Thymus (tissue), 11 donors: ENCODE measurements at regions not wholly inside any gene's neighbourhood (a gene's known extent, or its start where the extent isn't known, plus 50 kb on each side); places are given as distances from the start of the nearest gene placed in this dataset.
"Not testable (repeated sequence)": the region's sequence is repeated elsewhere in the genome, so short reads cannot be mapped to it uniquely, and the experiment has no call there.

ENCODE experiments used
- DNase-seq, 9 donors: peaks; one replicate each; pipeline ENCODE4 v3.0.0-alpha.2; 2013; ENCODE audit warnings: low spot score in 9 of 9, low read depth in 6 of 9, missing footprints in 1 of 9
- H3K27ac ChIP-seq, 2 donors: one replicate each; pipeline ENCODE4 v1.5.1; 2013; ENCODE audit warnings: control low read depth in 1 of 2, low read depth in 1 of 2, low read length in 1 of 2, mild to moderate bottlenecking in 1 of 2, moderate library complexity in 1 of 2
- H3K27me3 ChIP-seq, 2 donors: one replicate each; pipeline ENCODE4 v1.5.1; 2013; ENCODE audit warnings: low read length in 1 of 2; ENCODE audit not compliant: control insufficient read depth in 2 of 2, insufficient read depth in 1 of 2
- H3K36me3 ChIP-seq, 2 donors: one replicate each; pipeline ENCODE4 v1.5.1; 2013; ENCODE audit warnings: low read length in 1 of 2, mild to moderate bottlenecking in 1 of 2, moderate library complexity in 1 of 2; ENCODE audit not compliant: control insufficient read depth in 2 of 2, insufficient read depth in 2 of 2
- H3K4me1 ChIP-seq, 2 donors: one replicate each; pipeline ENCODE4 v1.5.1; 2013; ENCODE audit warnings: low read length in 2 of 2; ENCODE audit not compliant: control insufficient read depth in 2 of 2, insufficient read depth in 2 of 2
- H3K4me3 ChIP-seq, 2 donors: one replicate each; pipeline ENCODE4 v1.5.1; 2013; ENCODE audit warnings: low read length in 2 of 2, control low read depth in 1 of 2, mild to moderate bottlenecking in 1 of 2
- H3K9me3 ChIP-seq, 2 donors: one replicate each; pipeline ENCODE4 v1.5.1; 2013; ENCODE audit warnings: low read length in 1 of 2, mild to moderate bottlenecking in 1 of 2; ENCODE audit not compliant: control insufficient read depth in 2 of 2, insufficient read depth in 1 of 2
- WGBS: extraction: QIAGEN DNeasy Blood & Tissue Kit; methylation state at CpG from one replicate; pipeline ENCODE4 v1.1.7; 2013; 5-methylcytosine and 5-hydroxymethylcytosine counted together
- donor health status: healthy.

DNA sequence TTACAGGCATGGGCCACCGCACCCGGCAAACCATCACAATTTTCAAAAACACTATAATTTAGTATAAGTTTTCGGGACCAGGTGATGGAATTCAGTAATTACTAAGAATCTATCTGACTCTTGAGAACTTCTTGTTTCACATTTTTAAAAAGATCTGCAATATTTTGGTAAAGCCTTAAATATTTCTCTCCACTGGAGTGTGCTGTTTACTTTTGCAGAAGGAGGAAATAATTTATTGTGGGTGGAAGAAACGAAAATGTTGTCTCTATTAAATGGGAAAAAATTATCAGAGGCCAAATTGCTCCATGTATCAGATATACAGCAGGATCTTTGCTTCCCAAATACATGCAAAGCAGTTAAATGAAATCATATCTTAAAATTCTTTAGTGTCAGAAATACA lies 566.8 kb upstream of the CYLC2 start:
- Histone ChIP-seq H3K9me3 (no peaks in the 10 kb centered on the region), H3K27me3 (no peaks in the 10 kb centered on the region), H3K4me3 (no peak overlapping the region), H3K4me1 (no peaks in the 10 kb centered on the region), H3K27ac (no peak overlapping the region), H3K36me3 (no peaks in the 10 kb centered on the region)
- 83% methylated on average over 4 of the region's 4 CpGs for WGBS
- no peak for DNase-seq

GRCh38 chr9:102416251-102416650 lies 578.9 kb upstream of the CYLC2 start:
- not testable (repeated sequence) for H3K27me3 ChIP-seq, H3K4me1 ChIP-seq, DNase-seq, H3K9me3 ChIP-seq, H3K27ac ChIP-seq, H3K36me3 ChIP-seq, H3K4me3 ChIP-seq
- 87% methylated on average over 3 of the region's 3 CpGs for WGBS

- Histone ChIP-seq H3K27me3 (no peaks in the 10 kb centered on the region), H3K4me3 (no peak overlapping the region), H3K4me1 (no peaks in the 10 kb centered on the region), H3K9me3 (peaks cover 0 to 4% of the 10 kb centered on the region in 2 donors), H3K27ac (no peak overlapping the region), H3K36me3 (no peaks in the 10 kb centered on the region)
- 87% methylated on average over 5 of the region's 5 CpGs for WGBS
- no peak for DNase-seq
Measured at GRCh38 chr9:102405218-102405867, 589.8 kb upstream of the CYLC2 start.

- Histone ChIP-seq H3K4me1 (no peaks in the 10 kb centered on the region), H3K9me3 (no peaks in the 10 kb centered on the region), H3K36me3 (no peaks in the 10 kb centered on the region), H3K4me3 (no peak overlapping the region), H3K27ac (no peak overlapping the region), H3K27me3 (no peaks in the 10 kb centered on the region)
- 68% methylated on average over 3 of the region's 3 CpGs for WGBS
- DNase-seq, result no peak
Measured at GRCh38 chr9:102403514-102403913, 591.6 kb upstream of the CYLC2 start.

DNA sequence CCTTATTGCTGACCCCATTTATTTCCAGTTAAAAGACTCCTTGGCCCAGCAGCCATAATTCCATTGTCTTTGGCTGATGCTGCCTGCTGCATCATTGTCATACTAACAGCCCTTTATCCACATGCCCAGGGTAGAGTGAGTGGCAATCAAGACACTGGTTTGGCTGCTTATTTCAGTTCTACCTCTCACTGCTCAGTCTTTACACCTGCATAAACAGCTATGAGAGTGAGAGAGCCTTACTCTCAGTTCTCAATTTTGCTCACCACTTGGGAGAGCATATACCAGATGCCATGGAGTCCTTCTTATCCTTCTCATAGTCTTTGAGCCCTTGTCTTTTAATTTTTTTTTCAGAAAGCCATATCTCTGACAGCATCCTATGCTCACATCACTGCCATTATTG lies 596.9 kb upstream of the CYLC2 start:
- Histone ChIP-seq H3K9me3 (no peaks in the 10 kb centered on the region), H3K27me3 (no peaks in the 10 kb centered on the region), H3K36me3 (no peaks in the 10 kb centered on the region), H3K27ac (no peak overlapping the region), H3K4me1 (no peaks in the 10 kb centered on the region), H3K4me3 (no peak overlapping the region)
- DNase-seq, result no peak

DNA sequence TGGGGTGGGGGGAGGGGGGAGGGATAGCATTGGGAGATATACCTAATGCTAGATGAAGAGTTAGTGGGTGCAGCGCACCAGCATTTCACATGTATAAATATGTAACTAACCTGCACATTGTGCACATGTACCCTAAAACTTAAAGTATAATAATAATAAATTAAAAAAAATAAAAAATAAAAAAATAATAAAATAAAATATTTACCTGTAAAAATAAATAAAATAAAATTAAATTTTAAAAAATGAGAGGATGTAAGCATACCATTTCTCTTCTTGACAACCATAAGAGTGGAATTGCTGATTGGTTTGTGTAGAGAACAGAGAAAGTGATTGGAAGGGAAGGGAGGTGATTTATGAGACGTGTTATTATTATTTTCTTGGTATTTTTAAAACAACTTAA lies 609.5 kb upstream of the CYLC2 start:
- not testable (repeated sequence) for H3K36me3 ChIP-seq, H3K27ac ChIP-seq, H3K4me1 ChIP-seq, H3K4me3 ChIP-seq, H3K9me3 ChIP-seq, DNase-seq, H3K27me3 ChIP-seq
- 89% methylated on average over 2 of the region's 2 CpGs for WGBS

GRCh38 chr9:102362470-102363132 lies 624.2 kb upstream of the GRIN3A start:
- Histone ChIP-seq H3K4me1 (no peaks in the 10 kb centered on the region), H3K27me3 (no peaks in the 10 kb centered on the region), H3K27ac (no peak overlapping the region), H3K4me3 (no peak overlapping the region), H3K9me3 (peaks cover 0 to 8% of the 10 kb centered on the region in 2 donors), H3K36me3 (no peaks in the 10 kb centered on the region)
- DNase-seq, result no peak
- 68% methylated on average over 6 of the region's 6 CpGs for WGBS

DNA sequence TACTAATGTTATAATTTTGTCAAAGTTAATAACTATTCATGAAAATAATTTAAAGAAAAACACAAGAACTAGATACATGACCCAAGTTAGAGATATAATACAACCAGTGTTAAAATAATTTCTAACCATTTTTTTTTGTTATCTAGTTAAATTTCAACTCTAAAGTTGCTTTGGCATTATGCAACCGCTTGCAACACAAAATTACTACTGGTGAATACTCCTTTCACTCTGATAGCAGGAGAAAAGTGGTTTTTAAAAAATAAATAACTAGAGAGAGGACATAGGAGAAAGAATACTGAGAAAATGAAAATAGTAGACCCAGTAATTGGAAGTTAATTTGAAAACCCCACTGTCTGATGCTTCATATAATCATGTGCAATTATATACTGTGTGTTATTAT lies 622.4 kb upstream of the GRIN3A start:
- Histone ChIP-seq H3K36me3 (no peaks in the 10 kb centered on the region), H3K27me3 (no peaks in the 10 kb centered on the region), H3K27ac (no peak overlapping the region), H3K4me3 (no peak overlapping the region), H3K9me3 (peaks cover 0 to 8% of the 10 kb centered on the region in 2 donors), H3K4me1 (no peaks in the 10 kb centered on the region)
- 90% methylated on average over 1 of the region's 1 CpG for WGBS
- DNase-seq, result no peak

DNA sequence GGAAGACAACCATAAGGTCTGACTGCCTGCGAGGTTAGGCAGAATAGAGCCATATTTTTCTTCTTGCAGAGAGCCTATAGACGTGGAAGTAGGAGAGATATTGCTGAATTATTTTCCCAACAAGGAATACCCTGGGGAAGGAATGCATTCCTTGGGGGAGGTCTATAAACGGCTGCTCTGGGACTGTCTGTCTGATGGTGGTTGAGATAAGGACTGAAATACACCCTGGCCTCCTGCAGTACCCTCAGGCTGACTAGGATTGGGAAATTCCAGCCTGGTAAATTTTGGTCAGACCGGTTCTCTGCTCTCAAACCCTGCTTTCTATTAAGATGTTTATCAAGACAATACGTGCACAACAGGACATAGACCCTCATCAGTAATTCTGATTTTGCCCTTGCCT lies 617.5 kb upstream of the GRIN3A start:
- no peak for DNase-seq
- H3K4me1 ChIP-seq, result no peaks in the 10 kb centered on the region
- peaks cover 0 to 8% of the 10 kb centered on the region in 2 donors for H3K9me3 ChIP-seq
- 86% methylated on average over 5 of the region's 5 CpGs for WGBS
- no peaks in the 10 kb centered on the region for H3K27me3 ChIP-seq
- no peaks in the 10 kb centered on the region for H3K36me3 ChIP-seq
- H3K4me3 ChIP-seq, result no peak overlapping the region
- no peak overlapping the region for H3K27ac ChIP-seq
